Hepatocyte (in vitro differentiated cells): ENCODE measurements at regions not wholly inside any gene's neighbourhood (a gene's known extent, or its start where the extent isn't known, plus 50 kb on each side); places are given as distances from the start of the nearest gene placed in this dataset.
"Not testable (repeated sequence)": the region's sequence is repeated elsewhere in the genome, so short reads cannot be mapped to it uniquely, and the experiment has no call there.

ENCODE experiments used
- DNase-seq: peaks from one replicate; pipeline ENCODE4 v3.0.0-alpha.2; 2016; ENCODE audit warnings: low spot score
- H2AFZ ChIP-seq: fragments of 200-600 bp; sonication (generic); 2 replicates; pipeline ENCODE4 v1.6.0; 2016; ENCODE audit warnings: antibody characterized with exemption, mild to moderate bottlenecking
- H3K27ac ChIP-seq: fragments of 200-600 bp; sonication (generic); 2 replicates; pipeline ENCODE4 v1.5.1; 2016; ENCODE audit warnings: mild to moderate bottlenecking
- H3K27me3 ChIP-seq: fragments of 200-600 bp; sonication (generic); 2 replicates; pipeline ENCODE4 v1.6.1; 2016
- H3K36me3 ChIP-seq: fragments of 200-600 bp; sonication (generic); replicated peaks from 2 replicates; pipeline ENCODE4 v1.5.1; 2016; ENCODE audit warnings: low read depth; ENCODE audit not compliant: insufficient read depth
- H3K4me1 ChIP-seq: fragments of 200-600 bp; sonication (generic); 2 replicates; pipeline ENCODE4 v1.5.1; 2016; ENCODE audit warnings: mild to moderate bottlenecking, moderate library complexity; ENCODE audit not compliant: insufficient read depth
- H3K4me2 ChIP-seq: fragments of 200-600 bp; sonication (generic); 2 replicates; pipeline ENCODE4 v1.6.0; 2016
- H3K4me3 ChIP-seq: fragments of 200-600 bp; sonication (generic); 2 replicates; pipeline ENCODE4 v1.5.1; 2016; ENCODE audit warnings: mild to moderate bottlenecking
- H3K79me2 ChIP-seq: fragments of 200-600 bp; sonication (generic); 2 replicates; pipeline ENCODE4 v1.6.0; 2017; ENCODE audit warnings: mild to moderate bottlenecking
- H3K9me2 ChIP-seq: fragments of 200-600 bp; sonication (generic); replicated peaks from 2 replicates; pipeline ENCODE4 v1.6.0; 2017; ENCODE audit warnings: mild to moderate bottlenecking; ENCODE audit not compliant: insufficient read depth
- H3K9me3 ChIP-seq: fragments of 200-600 bp; sonication (generic); 2 replicates; pipeline ENCODE4 v1.5.1; 2016; ENCODE audit warnings: low read depth, mild to moderate bottlenecking
- H4K20me1 ChIP-seq: fragments of 200-600 bp; sonication (generic); 2 replicates; pipeline ENCODE4 v1.6.0; 2016; ENCODE audit warnings: mild to moderate bottlenecking; ENCODE audit not compliant: insufficient read depth, poor library complexity, severe bottlenecking
- EZH2 ChIP-seq: fragments of 200-600 bp; sonication (generic); IDR thresholded peaks from 2 replicates; pipeline ENCODE4 v1.6.1; 2016; ENCODE audit warnings: antibody characterized with exemption, mild to moderate bottlenecking, borderline replicate concordance
- EZH2phosphoT487 ChIP-seq: fragments of 200-600 bp; sonication (generic); IDR thresholded peaks from one replicate; pipeline ENCODE4 v1.6.1; 2018; ENCODE audit warnings: antibody characterized with exemption, mild to moderate bottlenecking, low read depth, moderate library complexity; ENCODE audit not compliant: unreplicated experiment, severe bottlenecking
- WGBS: methylation state at CpG from one replicate; pipeline ENCODE4 v1.1.6; 2016; ENCODE audit warnings: low lambda C conversion rate; ENCODE audit errors: missing lambda C conversion rate; 5-methylcytosine and 5-hydroxymethylcytosine counted together
- TF ChIP-seq, protein P1 (sequence below): fragments of 200-600 bp; sonication (generic); IDR thresholded peaks from 2 replicates; pipeline ENCODE4 v1.5.1; 2016; ENCODE audit warnings: antibody characterized with exemption, mild to moderate bottlenecking; ENCODE audit not compliant: poor library complexity

GRCh38 chr2:12488352-12489318 is 228.1 kb upstream of the TRIB2 start:
- TF ChIP-seq EZH2 (no peak), EZH2phosphoT487 (no peak)
- TF ChIP-seq, protein P1, sequence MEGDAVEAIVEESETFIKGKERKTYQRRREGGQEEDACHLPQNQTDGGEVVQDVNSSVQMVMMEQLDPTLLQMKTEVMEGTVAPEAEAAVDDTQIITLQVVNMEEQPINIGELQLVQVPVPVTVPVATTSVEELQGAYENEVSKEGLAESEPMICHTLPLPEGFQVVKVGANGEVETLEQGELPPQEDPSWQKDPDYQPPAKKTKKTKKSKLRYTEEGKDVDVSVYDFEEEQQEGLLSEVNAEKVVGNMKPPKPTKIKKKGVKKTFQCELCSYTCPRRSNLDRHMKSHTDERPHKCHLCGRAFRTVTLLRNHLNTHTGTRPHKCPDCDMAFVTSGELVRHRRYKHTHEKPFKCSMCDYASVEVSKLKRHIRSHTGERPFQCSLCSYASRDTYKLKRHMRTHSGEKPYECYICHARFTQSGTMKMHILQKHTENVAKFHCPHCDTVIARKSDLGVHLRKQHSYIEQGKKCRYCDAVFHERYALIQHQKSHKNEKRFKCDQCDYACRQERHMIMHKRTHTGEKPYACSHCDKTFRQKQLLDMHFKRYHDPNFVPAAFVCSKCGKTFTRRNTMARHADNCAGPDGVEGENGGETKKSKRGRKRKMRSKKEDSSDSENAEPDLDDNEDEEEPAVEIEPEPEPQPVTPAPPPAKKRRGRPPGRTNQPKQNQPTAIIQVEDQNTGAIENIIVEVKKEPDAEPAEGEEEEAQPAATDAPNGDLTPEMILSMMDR, result no peak
- no peaks in the 10 kb centered on the region for H3K36me3 ChIP-seq
- H3K9me3 ChIP-seq, result no peaks in the 10 kb centered on the region
- no peaks in the 10 kb centered on the region for H3K9me2 ChIP-seq
- no peak overlapping the region for H2AFZ ChIP-seq
- H3K4me3 ChIP-seq, result no peak overlapping the region
- H3K79me2 ChIP-seq, result no peaks in the 10 kb centered on the region
- no peaks in the 10 kb centered on the region for H3K27me3 ChIP-seq
- H3K4me2 ChIP-seq, result no peak overlapping the region
- no peak for DNase-seq
- H3K4me1 ChIP-seq, result no peaks in the 10 kb centered on the region
- 74% methylated on average over 12 of the region's 12 CpGs for WGBS
- no peak overlapping the region for H3K27ac ChIP-seq
- no peaks in the 10 kb centered on the region for H4K20me1 ChIP-seq

GRCh38 chr2:12490641-12491040 is 226.1 kb upstream of the TRIB2 start:
- no peak overlapping the region for H2AFZ ChIP-seq
- no peaks in the 10 kb centered on the region for H3K9me2 ChIP-seq
- no peak overlapping the region for H3K4me3 ChIP-seq
- no peak for TF ChIP-seq EZH2
- TF ChIP-seq, protein P1, result no peak
- no peak for TF ChIP-seq EZH2phosphoT487
- H3K4me2 ChIP-seq, result no peak overlapping the region
- no peaks in the 10 kb centered on the region for H3K4me1 ChIP-seq
- H3K27me3 ChIP-seq, result no peaks in the 10 kb centered on the region
- no peaks in the 10 kb centered on the region for H4K20me1 ChIP-seq
- H3K79me2 ChIP-seq, result no peaks in the 10 kb centered on the region
- H3K27ac ChIP-seq, result no peak overlapping the region
- H3K9me3 ChIP-seq, result no peaks in the 10 kb centered on the region
- 65% methylated on average over 4 of the region's 4 CpGs for WGBS
- DNase-seq, result no peak
- no peaks in the 10 kb centered on the region for H3K36me3 ChIP-seq

- H3K4me1 ChIP-seq, H3K27me3 ChIP-seq, H3K9me2 ChIP-seq, H3K9me3 ChIP-seq, H2AFZ ChIP-seq, H3K4me2 ChIP-seq, DNase-seq, H3K36me3 ChIP-seq, H4K20me1 ChIP-seq, H3K79me2 ChIP-seq, H3K4me3 ChIP-seq, H3K27ac ChIP-seq: not testable (repeated sequence)
- WGBS, result 80% methylated on average over 1 of the region's 3 CpGs
Measured at GRCh38 chr2:12492360-12492759, 224.4 kb upstream of the TRIB2 start.

DNA sequence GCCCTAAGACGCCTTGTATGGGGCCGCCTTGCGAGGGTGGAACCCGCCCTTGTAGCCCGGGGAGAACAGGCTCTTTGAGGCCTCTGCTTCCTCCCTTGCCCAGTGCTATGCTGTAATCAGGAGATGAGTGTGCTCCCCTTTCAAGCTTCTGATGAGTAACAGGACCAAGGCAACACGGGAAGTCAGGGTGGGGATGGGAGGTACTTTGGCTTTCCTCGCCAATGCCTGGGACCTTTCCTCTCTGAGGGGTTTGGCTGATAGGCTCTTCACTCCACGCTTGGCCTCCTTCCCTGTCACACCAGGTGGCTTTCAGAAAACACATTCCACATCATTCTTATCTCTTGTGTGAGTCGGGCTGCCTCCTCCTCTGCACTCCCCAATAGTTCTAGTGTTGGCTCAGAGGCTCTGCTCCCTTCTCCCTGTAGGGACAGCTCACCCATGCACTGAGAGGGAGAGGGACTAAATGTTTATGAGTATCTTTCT is 223.7 kb upstream of the TRIB2 start:
- no peaks in the 10 kb centered on the region for H3K27me3 ChIP-seq
- WGBS, result 64% methylated on average over 9 of the region's 9 CpGs
- TF ChIP-seq EZH2phosphoT487, result no peak
- TF ChIP-seq, protein P1, result no peak
- TF ChIP-seq EZH2, result no peak
- H2AFZ ChIP-seq, result no peak overlapping the region
- no peak overlapping the region for H3K4me2 ChIP-seq
- H3K27ac ChIP-seq, result no peak overlapping the region
- no peaks in the 10 kb centered on the region for H4K20me1 ChIP-seq
- H3K9me2 ChIP-seq, result no peaks in the 10 kb centered on the region
- no peaks in the 10 kb centered on the region for H3K79me2 ChIP-seq
- H3K4me1 ChIP-seq, result no peaks in the 10 kb centered on the region
- H3K9me3 ChIP-seq, result no peaks in the 10 kb centered on the region
- no peak overlapping the region for H3K4me3 ChIP-seq
- DNase-seq, result peak; percentile 34
- H3K36me3 ChIP-seq, result no peaks in the 10 kb centered on the region
